Activated CD8-positive, alpha-beta memory T cell treated with anti-CD3 and anti-CD28 coated beads for 48 hours (primary cell): ENCODE measurements at regions not wholly inside any gene's neighbourhood (a gene's known extent, or its start where the extent isn't known, plus 50 kb on each side); places are given as distances from the start of the nearest gene placed in this dataset.
A peak's percentile ranks its signal among the peaks of the same experiment; 100 is the strongest.

Experiments used
- DNase-seq, 3 experiments: peaks; one replicate each; pipeline ENCODE4 v3.0.0-alpha.2; 2020; ENCODE audit warnings: low read depth in 2 of 3, low spot score in 2 of 3

GRCh38 chr5:72623323-72623722 is 116.1 kb upstream of the ZNF366 start:
- no peak for DNase-seq

GRCh38 chr5:72622170-72622760 is 115.1 kb upstream of the ZNF366 start:
- DNase-seq: no peak

DNA sequence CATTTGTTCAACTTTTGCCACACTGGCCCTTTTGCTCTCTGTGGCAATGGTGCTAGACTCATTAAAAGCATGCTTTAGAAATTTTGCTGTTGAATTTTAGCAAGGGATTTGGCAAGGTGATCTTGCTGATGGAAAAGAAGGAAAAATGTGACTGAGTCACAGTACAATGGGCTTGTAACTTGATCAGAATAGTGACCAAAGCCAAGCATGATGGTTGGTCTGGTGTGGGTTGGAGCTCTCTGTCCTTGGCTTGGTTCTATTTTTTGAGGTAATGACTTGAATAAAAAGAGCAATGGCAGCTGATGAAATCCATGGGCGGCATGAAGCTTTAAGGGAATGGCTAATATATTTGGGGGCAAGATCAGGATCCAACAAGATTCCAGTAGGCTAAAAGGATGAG is 114.4 kb upstream of the ZNF366 start:
- no peak for DNase-seq

GRCh38 chr5:72619677-72620076 is 112.5 kb upstream of the ZNF366 start:
- DNase-seq: no peak

DNA sequence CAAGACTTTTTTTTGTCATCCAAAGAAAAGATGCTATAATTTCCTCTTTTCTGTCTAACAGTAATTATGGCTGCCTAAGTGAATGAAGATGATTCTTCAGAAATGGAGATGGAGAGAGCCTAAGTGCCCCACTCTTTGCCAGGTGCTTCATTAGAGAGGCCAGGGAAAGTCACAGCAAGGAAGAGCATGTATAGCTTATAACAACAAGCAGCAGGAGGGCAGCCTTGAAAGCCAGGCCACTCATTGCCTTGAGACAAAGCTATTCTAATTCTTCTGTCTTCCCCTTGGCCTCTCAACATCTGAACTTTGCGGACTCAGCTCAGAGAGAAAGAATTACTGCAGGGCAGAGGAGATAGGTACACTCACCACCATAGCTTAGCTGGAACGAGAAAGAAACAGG is 112.0 kb upstream of the ZNF366 start:
- DNase-seq: no peak

DNA sequence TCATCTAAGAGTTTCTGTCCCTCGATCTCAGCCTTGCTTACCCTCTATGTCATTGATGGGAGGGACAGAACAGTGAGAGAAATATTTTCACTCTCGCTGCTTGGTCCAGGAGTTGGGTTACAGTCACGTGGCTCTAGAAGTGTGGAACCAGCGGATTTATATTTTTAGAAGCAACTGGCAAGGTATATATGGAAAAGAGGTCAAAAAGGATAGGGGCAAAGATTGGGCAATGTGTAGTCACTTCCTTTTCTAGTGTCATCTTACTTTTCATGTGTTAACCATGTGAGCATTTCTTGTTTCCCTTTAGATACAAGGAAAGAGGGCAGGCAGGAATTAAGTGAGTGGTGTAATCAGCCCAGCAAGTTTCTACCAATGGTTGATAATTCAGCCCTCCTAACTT is 111.5 kb upstream of the ZNF366 start:
- DNase-seq: no peak

- no peak for DNase-seq
These were observed 107.9 kb upstream of the ZNF366 start for GRCh38 chr5:72615061-72615460.

DNA sequence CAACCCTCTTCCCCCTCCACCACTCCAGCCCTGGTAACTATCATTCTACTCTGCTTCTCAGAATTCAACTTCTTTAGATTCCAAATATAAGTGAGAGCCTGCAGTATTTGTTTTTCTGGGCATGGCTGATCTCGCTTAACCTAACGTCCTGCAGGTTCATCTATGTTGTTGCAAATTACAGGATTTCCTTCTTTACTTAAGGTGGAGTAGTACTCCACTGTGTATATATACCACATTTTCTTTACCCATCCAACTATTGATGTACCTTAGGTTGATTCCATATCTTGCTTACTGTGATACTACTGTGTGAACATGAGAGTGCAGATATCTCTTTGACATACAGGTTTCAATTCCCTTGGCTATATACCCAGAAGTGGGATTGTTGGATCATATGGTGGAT is 106.3 kb upstream of the ZNF366 start:
- DNase-seq: no peak

- DNase-seq: no peak
These were observed 105.6 kb upstream of the ZNF366 start for GRCh38 chr5:72612810-72613209.

- DNase-seq: peak in 2 of 3 experiments; percentile 1 to 4
These were observed 104.0 kb upstream of the ZNF366 start for GRCh38 chr5:72611118-72611730.

DNA sequence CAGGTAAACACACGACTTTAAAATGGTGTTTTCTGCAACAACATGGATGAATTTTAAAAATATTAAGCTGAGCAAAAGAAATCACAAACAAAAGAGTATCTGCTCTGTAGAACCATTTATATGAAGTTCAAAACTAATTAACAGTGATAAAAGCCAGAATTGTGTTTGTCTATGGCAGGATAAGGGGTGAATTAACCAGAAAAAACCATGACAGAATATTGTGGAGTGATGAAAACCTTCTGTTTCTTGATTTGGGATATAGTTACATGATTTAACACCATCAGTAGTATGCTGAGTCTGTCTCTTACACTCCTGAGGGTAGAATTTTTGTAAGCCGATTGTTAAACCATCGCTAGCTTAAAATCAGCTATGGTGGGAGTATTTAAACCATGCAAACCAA is 101.7 kb upstream of the ZNF366 start:
- DNase-seq: no peak

DNA sequence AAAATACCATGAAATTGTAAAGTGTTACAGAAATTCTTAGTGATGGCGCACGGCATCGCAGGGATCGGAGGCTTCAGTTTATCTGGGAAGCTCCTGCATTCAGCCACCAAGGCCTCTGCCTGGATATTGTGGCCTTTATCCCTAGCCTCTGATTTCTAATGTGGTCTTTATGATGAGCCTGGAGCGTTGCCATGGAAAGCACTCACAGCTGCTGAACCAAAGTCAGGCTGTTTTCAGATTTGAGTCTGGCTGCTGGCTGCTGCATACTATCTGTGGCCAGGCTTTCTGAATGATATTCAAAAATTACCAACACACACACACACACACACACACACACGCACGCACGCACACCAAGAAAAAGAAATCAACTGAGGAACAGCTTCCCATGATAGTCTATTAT is 101.1 kb upstream of the ZNF366 start:
- DNase-seq: no peak

DNA sequence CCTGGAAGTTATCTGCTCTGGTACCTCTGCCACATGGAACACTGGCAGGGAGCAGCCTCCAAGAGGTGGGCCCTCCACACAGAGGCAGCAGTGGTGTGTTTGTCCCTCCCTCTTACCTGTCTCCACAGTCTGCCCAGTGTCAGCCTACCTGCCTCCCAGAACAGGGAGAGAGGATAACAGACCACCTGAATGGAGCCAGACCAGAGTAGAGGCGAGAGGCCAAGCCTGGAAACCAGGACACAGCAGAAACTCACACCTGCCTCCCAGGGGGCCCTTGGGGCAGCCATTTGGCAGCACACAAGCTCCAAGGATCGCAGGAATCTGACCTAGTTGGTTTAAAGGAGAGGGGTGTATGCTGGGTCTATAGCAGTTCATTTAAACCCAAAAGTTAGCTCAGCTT is 100.2 kb upstream of the ZNF366 start:
- no peak for DNase-seq

DNA sequence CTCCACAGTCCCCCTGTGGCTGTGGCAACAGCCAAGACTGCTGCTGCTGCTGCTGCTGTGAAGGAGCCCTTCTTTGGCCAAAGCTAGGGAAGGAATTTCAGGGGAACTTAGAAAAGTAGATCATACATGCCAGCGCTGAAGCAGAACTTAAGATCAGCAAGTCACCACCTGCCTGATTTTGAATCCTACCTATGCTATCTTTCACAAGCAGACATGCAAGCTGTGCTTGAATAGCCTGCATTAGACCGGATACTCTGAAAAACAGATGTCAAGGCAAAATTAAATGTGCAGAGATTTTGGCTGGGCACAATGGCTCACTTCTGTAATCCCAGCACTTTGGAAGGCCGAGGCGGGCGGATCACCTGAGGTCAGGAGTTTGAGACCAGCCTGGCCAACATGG is 99.3 kb upstream of the ZNF366 start:
- DNase-seq: no peak

- DNase-seq: no peak
These were observed 98.4 kb upstream of the ZNF366 start for GRCh38 chr5:72605632-72606031.

GRCh38 chr5:72604798-72605154 is 97.6 kb upstream of the ZNF366 start:
- no peak for DNase-seq

- DNase-seq: no peak
These were observed 97.0 kb upstream of the ZNF366 start for GRCh38 chr5:72604111-72604797.

DNA sequence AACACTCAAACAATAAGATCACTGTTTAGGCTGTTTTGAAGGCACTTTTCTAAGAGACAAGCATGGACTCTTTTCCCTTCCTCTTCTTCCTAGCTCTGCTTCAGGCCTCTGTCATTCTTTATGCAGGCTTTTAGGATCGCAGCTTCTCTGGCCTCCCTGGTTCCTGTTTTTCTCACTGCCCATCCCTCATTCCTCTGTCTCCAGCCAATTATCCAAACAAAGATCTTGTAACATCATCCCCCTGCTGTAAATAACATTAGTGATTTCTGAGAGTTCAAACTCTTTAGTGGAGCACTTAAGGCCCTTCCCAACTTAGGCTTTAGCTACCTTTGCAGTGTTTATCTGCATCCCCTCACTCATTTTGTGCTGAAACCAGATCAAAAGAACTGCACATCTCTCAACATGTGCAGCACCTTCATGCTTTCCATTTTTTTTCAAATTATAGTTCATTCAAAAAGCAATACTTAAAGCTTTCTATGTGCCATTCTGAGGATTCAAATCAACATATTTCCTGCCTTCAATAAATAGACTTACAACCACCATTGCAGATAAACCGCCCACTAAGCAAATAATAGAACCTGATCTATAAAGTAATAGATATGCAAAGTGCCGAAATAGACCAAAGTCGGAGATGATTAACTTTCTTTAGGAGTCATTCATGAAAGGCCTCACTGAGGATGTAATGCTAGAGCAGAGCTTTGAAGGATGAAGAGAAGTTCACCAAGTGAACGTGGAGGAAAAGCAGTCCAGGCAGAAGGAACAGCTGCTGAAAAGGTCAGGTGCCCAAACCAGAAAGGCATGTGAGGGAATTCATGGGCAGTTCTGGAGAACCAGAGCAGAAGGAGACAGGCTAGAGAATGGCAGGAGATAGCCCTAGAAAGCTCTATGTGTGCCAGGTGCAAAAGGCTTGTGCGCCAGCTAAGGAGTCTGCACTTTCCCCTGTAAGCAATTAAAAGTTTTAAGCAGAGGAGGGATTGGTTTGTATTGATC is 95.8 kb upstream of the ZNF366 start:
- DNase-seq: no peak

DNA sequence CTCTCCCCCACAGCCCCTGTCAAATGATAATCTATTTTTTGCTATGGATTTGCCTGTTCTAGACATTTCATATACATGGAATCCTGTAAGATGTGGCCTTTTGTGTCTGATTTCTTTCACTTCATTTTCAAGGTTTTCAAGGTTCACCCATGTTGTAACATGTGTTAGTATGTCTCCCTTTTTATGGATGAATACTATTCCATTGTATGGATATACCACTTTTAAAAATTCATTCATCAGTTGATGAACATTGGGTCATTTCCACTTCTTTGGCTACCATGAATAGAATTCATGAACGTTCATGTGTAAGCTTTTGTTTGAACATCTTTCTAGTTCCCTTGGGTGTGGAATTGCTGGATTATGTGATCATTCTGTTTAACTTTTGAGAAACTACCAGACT is 94.7 kb upstream of the ZNF366 start:
- no peak for DNase-seq

DNA sequence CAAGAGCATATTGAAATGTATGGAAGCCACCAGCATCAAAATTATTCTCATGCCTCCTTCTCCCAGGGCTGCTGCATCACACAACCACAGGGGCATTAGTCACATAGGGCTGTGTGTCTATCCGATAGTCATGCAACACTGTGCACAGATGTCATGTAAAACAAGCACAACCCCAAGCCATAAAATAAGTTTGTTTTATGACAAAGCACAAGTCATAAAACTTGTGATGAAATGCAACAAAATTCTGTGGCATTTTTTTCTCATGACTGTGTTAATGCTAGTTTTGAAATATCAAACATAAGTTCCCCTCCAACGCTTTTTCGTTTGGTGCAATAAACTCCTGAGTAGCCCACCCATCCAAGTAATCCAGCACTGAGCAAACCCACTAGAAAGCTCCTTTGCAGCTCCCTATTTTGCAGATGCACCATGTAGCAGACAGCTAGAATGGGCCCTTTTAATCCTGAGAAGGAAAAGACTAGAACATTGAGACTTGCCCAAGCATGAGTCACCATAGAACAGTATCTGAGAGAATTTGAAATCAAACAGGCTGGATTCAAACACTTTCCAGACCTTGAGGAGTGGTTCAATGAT is 93.3 kb upstream of the ZNF366 start:
- no peak for DNase-seq
